ENCODE measurements at regions not wholly inside any gene's neighbourhood (a gene's known extent, or its start where the extent isn't known, plus 50 kb on each side); places are given as distances from the start of the nearest gene placed in this dataset.

DNA sequence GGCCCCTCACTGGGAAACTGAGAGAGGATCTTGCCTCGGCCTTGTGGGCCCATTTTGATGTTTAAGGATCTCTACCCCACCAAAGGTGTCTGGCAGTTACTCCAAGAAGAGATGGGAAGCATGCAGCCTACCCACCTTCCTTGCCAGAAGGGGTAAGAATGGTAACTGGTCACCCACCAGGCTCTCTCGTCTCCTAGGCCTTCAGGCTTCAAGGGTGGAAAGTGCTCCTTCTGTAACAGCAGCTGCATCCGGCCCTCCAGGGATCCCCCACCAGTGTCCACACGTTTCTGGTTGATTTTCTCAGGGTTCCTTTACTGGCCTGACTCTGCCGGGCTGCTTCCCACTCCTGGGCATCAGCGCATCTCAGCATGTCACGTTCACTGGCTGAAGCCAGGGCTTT, 204.4 kb upstream of the IRX1 start:
- no peak for TF ChIP-seq POLR2A (IDR thresholded peaks at IDR 0.05)
- TF ChIP-seq, protein P1, sequence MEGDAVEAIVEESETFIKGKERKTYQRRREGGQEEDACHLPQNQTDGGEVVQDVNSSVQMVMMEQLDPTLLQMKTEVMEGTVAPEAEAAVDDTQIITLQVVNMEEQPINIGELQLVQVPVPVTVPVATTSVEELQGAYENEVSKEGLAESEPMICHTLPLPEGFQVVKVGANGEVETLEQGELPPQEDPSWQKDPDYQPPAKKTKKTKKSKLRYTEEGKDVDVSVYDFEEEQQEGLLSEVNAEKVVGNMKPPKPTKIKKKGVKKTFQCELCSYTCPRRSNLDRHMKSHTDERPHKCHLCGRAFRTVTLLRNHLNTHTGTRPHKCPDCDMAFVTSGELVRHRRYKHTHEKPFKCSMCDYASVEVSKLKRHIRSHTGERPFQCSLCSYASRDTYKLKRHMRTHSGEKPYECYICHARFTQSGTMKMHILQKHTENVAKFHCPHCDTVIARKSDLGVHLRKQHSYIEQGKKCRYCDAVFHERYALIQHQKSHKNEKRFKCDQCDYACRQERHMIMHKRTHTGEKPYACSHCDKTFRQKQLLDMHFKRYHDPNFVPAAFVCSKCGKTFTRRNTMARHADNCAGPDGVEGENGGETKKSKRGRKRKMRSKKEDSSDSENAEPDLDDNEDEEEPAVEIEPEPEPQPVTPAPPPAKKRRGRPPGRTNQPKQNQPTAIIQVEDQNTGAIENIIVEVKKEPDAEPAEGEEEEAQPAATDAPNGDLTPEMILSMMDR (IDR thresholded peaks at IDR 0.05): no peak

All from lower leg skin (tissue), 3 donors.